ENCODE measurements at regions not wholly inside any gene's neighbourhood (a gene's known extent, or its start where the extent isn't known, plus 50 kb on each side); places are given as distances from the start of the nearest gene placed in this dataset.

DNA sequence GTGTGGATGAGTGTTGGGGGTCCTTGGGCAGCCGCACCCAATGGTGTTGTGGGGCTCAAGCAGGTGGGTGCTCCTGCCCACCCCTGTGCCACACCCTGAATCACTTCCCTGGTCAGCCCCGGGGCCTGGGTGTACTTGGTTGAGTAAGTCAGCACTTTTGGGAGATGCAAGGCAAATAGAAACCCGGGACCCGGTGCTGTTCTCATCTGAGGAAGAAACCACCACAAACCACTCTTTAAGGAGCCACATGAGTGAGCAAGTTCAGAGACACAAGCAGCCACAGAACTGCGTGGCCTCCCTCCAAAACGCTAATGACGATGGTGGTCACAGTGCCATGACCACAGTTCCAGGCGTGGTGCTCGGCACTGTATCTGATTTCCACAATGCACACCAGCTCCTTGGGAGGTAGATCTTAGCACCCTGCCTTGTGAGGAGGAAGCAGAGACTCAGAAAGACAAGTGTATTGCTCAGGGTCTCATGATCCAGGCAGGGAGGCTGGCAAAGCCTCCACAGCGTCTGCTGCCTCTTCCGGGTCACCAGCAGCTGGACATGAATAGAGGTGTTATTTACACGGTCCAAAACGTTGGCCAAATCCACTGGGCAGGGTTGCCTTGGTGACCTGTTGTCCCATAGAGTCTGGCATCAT, 118.2 kb upstream of the ALDH1A3 start:
- TF ChIP-seq, protein P1, sequence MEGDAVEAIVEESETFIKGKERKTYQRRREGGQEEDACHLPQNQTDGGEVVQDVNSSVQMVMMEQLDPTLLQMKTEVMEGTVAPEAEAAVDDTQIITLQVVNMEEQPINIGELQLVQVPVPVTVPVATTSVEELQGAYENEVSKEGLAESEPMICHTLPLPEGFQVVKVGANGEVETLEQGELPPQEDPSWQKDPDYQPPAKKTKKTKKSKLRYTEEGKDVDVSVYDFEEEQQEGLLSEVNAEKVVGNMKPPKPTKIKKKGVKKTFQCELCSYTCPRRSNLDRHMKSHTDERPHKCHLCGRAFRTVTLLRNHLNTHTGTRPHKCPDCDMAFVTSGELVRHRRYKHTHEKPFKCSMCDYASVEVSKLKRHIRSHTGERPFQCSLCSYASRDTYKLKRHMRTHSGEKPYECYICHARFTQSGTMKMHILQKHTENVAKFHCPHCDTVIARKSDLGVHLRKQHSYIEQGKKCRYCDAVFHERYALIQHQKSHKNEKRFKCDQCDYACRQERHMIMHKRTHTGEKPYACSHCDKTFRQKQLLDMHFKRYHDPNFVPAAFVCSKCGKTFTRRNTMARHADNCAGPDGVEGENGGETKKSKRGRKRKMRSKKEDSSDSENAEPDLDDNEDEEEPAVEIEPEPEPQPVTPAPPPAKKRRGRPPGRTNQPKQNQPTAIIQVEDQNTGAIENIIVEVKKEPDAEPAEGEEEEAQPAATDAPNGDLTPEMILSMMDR (IDR thresholded peaks at IDR 0.05) = no peak
- no peak for TF ChIP-seq POLR2AphosphoS5 (IDR thresholded peaks at IDR 0.05)

Measured in stomach (tissue), 4 donors.